Endothelial cell of umbilical vein (primary cell): ENCODE measurements at regions not wholly inside any gene's neighbourhood (a gene's known extent, or its start where the extent isn't known, plus 50 kb on each side); places are given as distances from the start of the nearest gene placed in this dataset.

ENCODE experiments used
- CTCF ChIP-seq, 2 donors: IDR thresholded peaks; 1 replicate in 1 of 2; 2 replicates in 1 of 2; pipeline ENCODE4 v1.5.1; 2011; ENCODE audit warnings: low read length in 2 of 2, mild to moderate bottlenecking in 2 of 2, moderate library complexity in 2 of 2, control low read depth in 1 of 2, inconsistent platforms in 1 of 2, low read depth in 1 of 2; ENCODE audit not compliant: insufficient read depth in 1 of 2; ENCODE audit errors: extremely low read depth in 1 of 2
- EZH2 ChIP-seq: IDR thresholded peaks from 2 replicates; pipeline ENCODE4 v1.6.1; 2012; ENCODE audit warnings: borderline replicate concordance, low read depth, mild to moderate bottlenecking, moderate library complexity, low read length, inconsistent platforms; ENCODE audit not compliant: severe bottlenecking
- POLR2A ChIP-seq: IDR thresholded peaks from 2 replicates; pipeline ENCODE4 v1.6.1; 2012; ENCODE audit warnings: low read depth, mild to moderate bottlenecking, control low read depth, low read length

GRCh38 chr5:56344594-56344993 lies 111.5 kb upstream of the ANKRD55 start:
- TF ChIP-seq CTCF (IDR thresholded peaks at IDR 0.05; ENCODE audit: extremely low read depth in 1 of 2, insufficient read depth in 1 of 2, low read depth in 1 of 2, low read length in 2 of 2) (no peak), EZH2 (no peak), POLR2A (no peak)
